ENCODE measurements at regions not wholly inside any gene's neighbourhood (a gene's known extent, or its start where the extent isn't known, plus 50 kb on each side); places are given as distances from the start of the nearest gene placed in this dataset.

DNA sequence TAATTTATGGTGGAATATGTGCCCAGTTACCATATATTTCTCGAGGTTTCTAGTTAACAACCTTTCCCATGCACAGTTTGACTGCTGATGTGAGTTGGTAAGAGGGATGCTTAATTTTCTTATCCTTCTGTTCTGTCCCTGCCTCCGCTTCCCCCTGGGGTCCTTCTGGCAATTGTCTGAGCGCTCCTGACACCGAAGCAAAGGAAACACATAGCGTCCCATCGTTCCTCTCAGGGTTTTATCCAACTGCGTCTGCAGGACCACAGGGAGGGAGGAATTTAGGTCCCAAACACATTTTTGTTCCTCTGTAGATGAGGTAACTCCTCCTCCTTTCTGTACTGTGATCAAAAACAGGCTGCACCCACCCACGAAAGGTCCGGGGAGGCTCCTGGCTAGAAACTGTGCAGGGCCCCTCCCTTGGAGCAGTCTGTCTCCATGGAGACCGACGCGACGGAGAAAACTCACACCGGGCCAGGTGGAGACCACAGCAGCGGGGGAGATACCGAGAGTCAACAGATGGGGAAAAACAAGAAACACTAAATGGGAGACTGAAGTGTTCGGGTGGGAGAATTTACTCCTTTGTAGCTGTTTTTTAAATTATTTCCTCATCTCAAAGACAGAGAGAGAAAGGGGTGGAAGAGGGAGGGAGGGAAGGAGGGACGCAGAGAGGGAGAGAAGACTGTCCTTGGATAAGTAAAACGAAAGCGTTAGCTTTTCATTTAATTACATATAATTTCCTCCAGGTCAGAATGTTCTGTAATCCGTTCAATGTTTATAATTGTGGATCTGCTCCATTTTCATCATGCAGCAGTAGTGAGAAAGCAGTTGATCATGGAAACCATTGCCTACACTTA, 191.8 kb upstream of the NBEA start:
- H3K9me3 Mint-ChIP-seq = peaks cover 6% of the 10 kb centered on the region
- no peak for ATAC-seq
- H3K27ac Mint-ChIP-seq = no peak overlapping the region
- H3K36me3 Mint-ChIP-seq = no peaks in the 10 kb centered on the region
- H3K4me1 Mint-ChIP-seq (ENCODE audit: low read depth in 2 of 2) = no peaks in the 10 kb centered on the region
- DNase-seq (ENCODE audit: low spot score) = no peak
- H3K4me3 Mint-ChIP-seq = no peak overlapping the region
- H3K27me3 Mint-ChIP-seq = no peaks in the 10 kb centered on the region

DNA sequence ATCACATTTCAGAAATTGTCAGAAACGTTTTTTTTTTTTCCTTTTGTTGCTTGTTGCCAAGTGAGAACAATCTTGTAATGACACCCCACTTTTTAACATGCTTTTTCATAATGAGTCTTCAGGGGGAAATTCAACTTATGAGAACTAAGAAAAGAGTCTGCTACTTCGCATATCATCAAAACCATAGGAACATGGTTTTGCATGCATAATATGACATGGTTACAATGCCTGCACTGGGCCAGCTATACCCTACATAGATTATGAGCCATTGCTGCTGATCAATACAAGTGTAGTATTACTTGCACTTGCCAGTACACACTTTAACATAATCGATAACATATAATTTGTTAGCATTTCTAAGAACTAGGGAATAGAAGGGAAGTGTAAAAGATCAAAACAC, 191.0 kb upstream of the NBEA start:
- H3K36me3 Mint-ChIP-seq = no peaks in the 10 kb centered on the region
- DNase-seq (ENCODE audit: low spot score) (no peak), ATAC-seq (no peak)
- no peaks in the 10 kb centered on the region for H3K4me1 Mint-ChIP-seq (ENCODE audit: low read depth in 2 of 2)
- H3K27ac Mint-ChIP-seq = no peak overlapping the region
- H3K9me3 Mint-ChIP-seq = peaks cover 3% of the 10 kb centered on the region
- no peak overlapping the region for H3K4me3 Mint-ChIP-seq
- no peaks in the 10 kb centered on the region for H3K27me3 Mint-ChIP-seq

DNA sequence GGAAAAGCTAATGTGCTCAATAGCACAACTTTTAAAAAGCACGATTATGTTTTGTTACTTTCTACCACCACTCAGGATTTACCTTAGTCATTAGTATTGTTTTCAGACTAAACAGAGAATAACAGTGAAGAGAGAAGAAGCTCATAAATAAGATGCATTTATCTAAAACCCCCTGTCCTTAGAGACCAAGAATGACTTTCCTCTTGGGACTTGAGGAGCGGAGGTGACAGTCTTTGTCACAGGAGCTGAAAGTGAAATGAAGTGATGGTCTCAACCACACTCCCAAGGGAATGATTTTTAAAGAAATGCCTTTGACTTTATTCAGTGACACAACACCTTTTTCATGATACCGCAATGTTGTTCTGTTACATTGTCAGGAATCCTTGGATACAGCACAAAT, 190.6 kb upstream of the NBEA start:
- Mint-ChIP-seq H3K4me1 (ENCODE audit: low read depth in 2 of 2) (no peaks in the 10 kb centered on the region), H3K36me3 (no peaks in the 10 kb centered on the region), H3K27ac (no peak overlapping the region), H3K9me3 (peaks cover 3% of the 10 kb centered on the region), H3K27me3 (no peaks in the 10 kb centered on the region), H3K4me3 (no peak overlapping the region)
- no peak for DNase-seq (ENCODE audit: low spot score)
- ATAC-seq = no peak

DNA sequence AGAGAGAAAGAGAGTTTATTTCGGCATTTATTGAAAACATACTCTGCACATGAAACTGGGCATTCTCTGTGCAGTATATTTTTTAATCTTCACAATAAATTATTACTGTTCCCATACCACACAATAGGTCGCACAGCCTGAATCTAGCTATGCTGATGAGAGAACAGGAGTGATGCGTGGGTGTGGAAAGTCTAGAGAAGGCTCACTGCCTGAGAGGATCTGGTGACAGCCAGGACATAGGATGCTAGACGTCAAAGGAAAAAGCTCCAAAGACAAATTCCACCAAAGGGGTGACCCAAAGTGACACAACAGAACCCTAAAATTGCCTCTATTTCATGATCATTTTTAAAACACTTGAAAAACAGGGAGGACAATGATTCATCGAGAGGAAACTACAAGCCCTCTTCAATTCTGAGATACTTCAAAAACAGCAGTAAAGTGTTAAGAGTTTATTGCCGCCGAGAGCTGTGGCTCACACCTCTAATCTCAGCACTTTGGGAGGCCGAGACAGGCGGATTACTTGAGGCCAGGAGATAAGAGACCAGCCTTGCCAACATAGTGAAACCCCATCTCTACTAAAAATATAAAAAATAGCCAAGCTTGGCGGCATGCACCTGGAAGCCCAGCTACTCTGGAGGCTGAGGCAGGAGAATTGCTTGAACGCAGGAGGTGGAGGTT, 189.6 kb upstream of the NBEA start:
- H3K27ac Mint-ChIP-seq = no peak overlapping the region
- H3K9me3 Mint-ChIP-seq = peaks cover 3% of the 10 kb centered on the region

DNA sequence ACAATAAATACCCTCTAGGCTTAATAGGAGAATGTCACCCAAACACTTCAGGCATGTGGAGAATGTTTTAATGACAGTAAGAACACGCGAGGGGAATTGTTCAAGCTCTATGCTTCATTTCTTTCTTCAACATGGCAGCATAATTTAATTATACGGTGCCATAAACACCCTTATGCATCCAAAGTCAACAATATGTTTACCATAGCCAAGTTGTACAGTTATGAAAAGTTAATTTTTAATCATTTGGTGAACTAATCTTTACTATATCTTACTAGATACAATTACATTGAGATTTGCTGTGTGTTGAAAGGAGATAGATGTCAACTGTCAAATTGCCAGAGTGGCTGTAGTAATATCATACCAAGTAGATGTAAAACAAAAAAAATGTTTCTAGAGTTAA, 185.9 kb upstream of the NBEA start:
- H3K9me3 Mint-ChIP-seq = peaks cover 11% of the 10 kb centered on the region
- no peaks in the 10 kb centered on the region for H3K36me3 Mint-ChIP-seq
- no peak for ATAC-seq
- H3K27me3 Mint-ChIP-seq = no peaks in the 10 kb centered on the region
- no peak for DNase-seq (ENCODE audit: low spot score)
- no peak overlapping the region for H3K27ac Mint-ChIP-seq
- H3K4me3 Mint-ChIP-seq = no peak overlapping the region
- H3K4me1 Mint-ChIP-seq (ENCODE audit: low read depth in 2 of 2) = no peaks in the 10 kb centered on the region

More for the DNA sequence above, 189.6 kb upstream of the NBEA start:
- Mint-ChIP-seq H3K4me3 (no peak overlapping the region), H3K4me1 (ENCODE audit: low read depth in 2 of 2) (no peaks in the 10 kb centered on the region), H3K27me3 (no peaks in the 10 kb centered on the region), H3K36me3 (no peaks in the 10 kb centered on the region)
- ATAC-seq (no peak), DNase-seq (ENCODE audit: low spot score) (no peak)

DNA sequence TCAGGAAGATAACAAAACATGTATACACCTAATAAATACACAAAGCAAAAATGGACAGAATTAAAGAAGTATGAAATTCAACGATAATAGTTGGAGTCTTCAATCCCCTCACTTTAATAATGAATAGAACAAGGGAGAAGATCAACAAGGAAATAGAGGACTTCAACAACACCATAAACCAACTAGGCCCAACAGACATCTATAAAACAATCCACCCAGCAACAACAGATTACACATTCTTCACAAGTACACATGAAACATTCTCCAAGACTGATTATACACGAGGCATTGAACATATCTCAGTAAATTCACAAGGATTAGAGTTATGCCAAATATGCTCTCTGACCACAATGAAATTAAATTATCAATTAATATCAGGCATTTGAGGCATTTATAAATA, 185.5 kb upstream of the NBEA start:
- no peak for DNase-seq (ENCODE audit: low spot score)
- Mint-ChIP-seq H3K27ac (no peak overlapping the region), H3K36me3 (no peaks in the 10 kb centered on the region), H3K9me3 (peaks cover 9% of the 10 kb centered on the region), H3K27me3 (no peaks in the 10 kb centered on the region), H3K4me3 (no peak overlapping the region), H3K4me1 (ENCODE audit: low read depth in 2 of 2) (no peaks in the 10 kb centered on the region)
- ATAC-seq = no peak

DNA sequence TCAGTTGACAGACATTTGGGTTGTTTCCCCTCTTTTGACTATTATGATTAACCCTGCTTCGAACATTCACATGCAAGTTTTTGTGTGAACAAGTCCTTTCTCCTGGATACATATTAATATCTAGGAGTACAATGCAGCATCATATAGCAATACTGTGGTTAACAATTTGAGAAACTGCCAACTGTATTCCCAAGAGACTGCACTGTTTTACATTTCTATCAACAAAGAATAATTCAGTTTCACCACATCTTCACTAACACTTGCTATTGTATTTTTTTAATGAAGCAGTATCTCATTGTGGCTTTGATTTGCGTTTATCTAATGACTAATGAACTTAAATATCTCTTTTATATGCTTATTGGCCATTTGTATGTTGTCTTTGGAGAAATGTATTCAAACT, 184.6 kb upstream of the NBEA start:
- H3K9me3 Mint-ChIP-seq = peaks cover 9% of the 10 kb centered on the region
- H3K4me3 Mint-ChIP-seq = no peak overlapping the region
- H3K4me1 Mint-ChIP-seq (ENCODE audit: low read depth in 2 of 2) = no peaks in the 10 kb centered on the region
- ATAC-seq (no peak), DNase-seq (ENCODE audit: low spot score) (no peak)
- no peaks in the 10 kb centered on the region for H3K27me3 Mint-ChIP-seq
- H3K36me3 Mint-ChIP-seq = no peaks in the 10 kb centered on the region
- H3K27ac Mint-ChIP-seq = no peak overlapping the region

DNA sequence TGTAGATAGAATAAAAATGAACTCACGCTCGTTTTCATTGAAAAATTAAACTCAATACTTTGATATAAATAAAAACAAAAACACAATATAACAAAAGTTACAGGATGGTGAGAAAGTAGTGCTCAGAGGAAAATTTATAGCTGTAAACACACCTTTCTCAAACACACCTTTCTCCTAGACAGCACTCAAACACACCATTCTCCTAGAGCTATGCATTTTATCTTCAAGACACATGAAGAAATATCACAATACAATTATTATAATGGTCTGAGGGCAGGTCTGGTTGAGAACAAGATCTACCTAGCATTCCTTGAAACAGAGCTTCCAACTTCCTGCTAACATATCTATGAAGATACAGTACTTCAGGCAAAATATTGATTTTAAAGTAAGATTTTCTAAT, 183.4 kb upstream of the NBEA start:
- H3K27me3 Mint-ChIP-seq = no peaks in the 10 kb centered on the region
- peaks cover 9% of the 10 kb centered on the region for H3K9me3 Mint-ChIP-seq

DNA sequence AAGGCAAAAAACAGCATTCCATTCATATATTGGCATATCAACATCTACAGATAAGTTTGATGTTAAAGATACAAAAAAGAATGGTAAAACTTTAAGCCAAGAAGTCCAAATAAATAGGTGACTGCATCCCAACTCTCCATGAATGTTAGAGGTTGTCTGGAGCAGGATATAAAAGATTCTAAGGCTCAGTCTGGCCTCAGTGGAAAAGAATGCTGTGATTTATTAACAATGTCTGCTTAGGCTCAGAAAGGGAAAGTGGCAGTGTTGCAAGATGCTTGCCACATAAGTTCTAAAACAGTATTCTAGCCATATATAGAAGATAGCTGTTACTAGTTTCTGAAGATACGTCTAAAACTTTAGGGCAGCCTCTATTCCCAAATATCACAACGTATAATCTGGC, 179.8 kb upstream of the NBEA start:
- Mint-ChIP-seq H3K27me3 (no peaks in the 10 kb centered on the region), H3K4me1 (ENCODE audit: low read depth in 2 of 2) (no peaks in the 10 kb centered on the region), H3K4me3 (no peak overlapping the region), H3K9me3 (peaks cover 9% of the 10 kb centered on the region), H3K27ac (no peak overlapping the region), H3K36me3 (no peaks in the 10 kb centered on the region)
- ATAC-seq (no peak), DNase-seq (ENCODE audit: low spot score) (no peak)

More for the DNA sequence above, 183.4 kb upstream of the NBEA start:
- no peak for ATAC-seq
- Mint-ChIP-seq H3K36me3 (no peaks in the 10 kb centered on the region), H3K27ac (no peak overlapping the region), H3K4me3 (no peak overlapping the region), H3K4me1 (ENCODE audit: low read depth in 2 of 2) (no peaks in the 10 kb centered on the region)
- DNase-seq (ENCODE audit: low spot score) = no peak

DNA sequence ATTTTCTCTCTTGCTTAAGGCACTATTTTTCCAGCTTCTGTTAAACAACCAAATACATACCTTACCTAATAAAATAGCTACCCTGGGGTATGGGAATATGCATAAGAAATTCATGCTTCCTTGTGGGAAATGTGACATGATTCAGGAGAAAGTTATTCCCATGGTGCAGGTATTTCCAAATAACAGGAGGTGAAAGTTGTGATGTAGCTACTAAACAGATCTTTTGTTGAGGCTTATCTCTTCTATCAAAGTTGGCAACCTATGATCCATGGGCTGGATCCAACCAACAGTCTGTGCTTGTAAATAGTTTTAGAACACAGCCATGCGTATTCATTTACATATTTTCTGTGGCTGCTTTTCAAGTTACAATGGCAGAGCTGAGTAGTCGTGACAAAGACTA, 177.8 kb upstream of the NBEA start:
- no peak overlapping the region for H3K4me3 Mint-ChIP-seq
- H3K27ac Mint-ChIP-seq = no peak overlapping the region
- peaks cover 11% of the 10 kb centered on the region for H3K9me3 Mint-ChIP-seq

DNA sequence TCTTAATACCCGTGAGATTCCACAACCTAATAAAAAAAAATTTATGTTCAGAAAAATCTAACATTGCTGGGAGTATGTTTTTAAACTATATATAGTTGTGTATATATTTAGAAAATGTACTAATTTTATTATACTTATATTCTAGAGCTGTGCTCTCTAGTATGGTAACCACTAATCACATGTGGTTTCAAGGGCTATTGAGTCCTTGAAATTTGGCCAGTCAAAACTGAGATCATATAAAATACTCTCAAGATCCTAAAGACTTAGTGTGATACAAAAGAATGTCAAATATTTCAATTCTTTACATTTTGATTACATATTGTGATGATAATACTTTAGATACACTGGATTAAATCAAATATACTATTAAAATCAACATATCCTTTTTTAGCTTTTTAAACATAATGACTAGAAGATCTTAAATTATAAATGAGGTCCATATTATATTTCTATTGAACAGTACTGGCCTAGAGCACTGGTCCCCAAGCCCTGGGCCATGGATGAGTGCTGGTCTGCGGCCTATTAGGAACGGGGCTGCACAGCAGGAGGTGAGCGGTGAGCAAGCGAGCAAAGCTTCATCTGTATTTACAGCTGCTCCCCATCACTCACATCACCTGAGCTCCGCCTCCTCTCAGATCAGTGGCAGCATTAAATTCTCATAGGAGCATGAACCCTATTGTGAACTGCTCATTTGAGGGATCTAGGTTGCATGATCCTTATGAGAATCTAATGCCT, 176.5 kb upstream of the NBEA start:
- H3K9me3 Mint-ChIP-seq = peaks cover 4% of the 10 kb centered on the region
- no peaks in the 10 kb centered on the region for H3K27me3 Mint-ChIP-seq
- no peak for DNase-seq (ENCODE audit: low spot score)
- H3K27ac Mint-ChIP-seq = no peak overlapping the region
- no peaks in the 10 kb centered on the region for H3K4me1 Mint-ChIP-seq (ENCODE audit: low read depth in 2 of 2)
- H3K4me3 Mint-ChIP-seq = no peak overlapping the region
- no peaks in the 10 kb centered on the region for H3K36me3 Mint-ChIP-seq
- no peak for ATAC-seq

More for the DNA sequence above, 177.8 kb upstream of the NBEA start:
- Mint-ChIP-seq H3K36me3 (no peaks in the 10 kb centered on the region), H3K27me3 (no peaks in the 10 kb centered on the region), H3K4me1 (ENCODE audit: low read depth in 2 of 2) (no peaks in the 10 kb centered on the region)
- DNase-seq (ENCODE audit: low spot score) (no peak), ATAC-seq (no peak)

DNA sequence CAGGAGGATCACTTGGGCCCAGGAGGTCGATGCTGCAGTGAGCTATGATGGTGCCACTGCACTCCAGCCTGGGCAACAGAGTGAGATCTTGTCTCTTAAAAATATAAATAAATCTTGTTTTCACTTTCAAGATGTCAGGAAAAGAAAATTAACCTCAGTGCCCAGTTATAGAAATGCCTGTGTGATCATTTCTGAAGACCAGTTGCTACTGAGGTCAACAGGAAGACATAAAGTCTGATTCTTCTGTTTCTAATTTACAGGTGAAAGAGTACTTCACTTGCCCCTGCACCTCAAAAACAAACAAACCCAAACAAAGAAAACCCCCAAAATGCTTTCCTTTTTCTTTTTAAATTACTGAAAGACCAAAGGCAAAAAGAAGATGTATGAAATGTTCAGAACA, 174.3 kb upstream of the NBEA start:
- Mint-ChIP-seq H3K4me3 (no peak overlapping the region), H3K36me3 (no peaks in the 10 kb centered on the region), H3K27me3 (no peaks in the 10 kb centered on the region), H3K4me1 (ENCODE audit: low read depth in 2 of 2) (no peaks in the 10 kb centered on the region), H3K27ac (no peak overlapping the region), H3K9me3 (peaks cover 8% of the 10 kb centered on the region)
- no peak for ATAC-seq
- DNase-seq (ENCODE audit: low spot score) = no peak

DNA sequence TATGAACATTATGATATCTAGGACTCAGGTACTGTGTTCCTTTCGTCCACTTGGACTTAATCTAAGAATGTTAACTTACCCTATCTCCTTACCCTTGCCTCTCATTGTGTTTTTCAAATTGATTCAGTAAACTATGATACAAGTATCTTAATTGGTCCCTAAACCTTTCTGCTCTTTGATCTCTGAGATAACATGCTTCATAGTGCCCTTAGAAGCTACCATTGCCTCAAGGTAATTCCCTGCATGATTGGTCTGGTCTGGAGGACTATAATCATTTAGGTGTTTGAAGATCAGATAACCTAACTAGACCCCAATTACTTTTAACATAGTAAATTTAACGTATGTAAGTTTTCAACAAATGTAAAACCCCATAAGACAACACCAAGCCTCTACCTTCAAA, 169.9 kb upstream of the NBEA start:
- DNase-seq (ENCODE audit: low spot score) = no peak
- Mint-ChIP-seq H3K4me1 (ENCODE audit: low read depth in 2 of 2) (no peaks in the 10 kb centered on the region), H3K9me3 (peaks cover 17% of the 10 kb centered on the region), H3K27ac (no peak overlapping the region), H3K4me3 (no peak overlapping the region), H3K36me3 (no peaks in the 10 kb centered on the region), H3K27me3 (no peaks in the 10 kb centered on the region)
- no peak for ATAC-seq

DNA sequence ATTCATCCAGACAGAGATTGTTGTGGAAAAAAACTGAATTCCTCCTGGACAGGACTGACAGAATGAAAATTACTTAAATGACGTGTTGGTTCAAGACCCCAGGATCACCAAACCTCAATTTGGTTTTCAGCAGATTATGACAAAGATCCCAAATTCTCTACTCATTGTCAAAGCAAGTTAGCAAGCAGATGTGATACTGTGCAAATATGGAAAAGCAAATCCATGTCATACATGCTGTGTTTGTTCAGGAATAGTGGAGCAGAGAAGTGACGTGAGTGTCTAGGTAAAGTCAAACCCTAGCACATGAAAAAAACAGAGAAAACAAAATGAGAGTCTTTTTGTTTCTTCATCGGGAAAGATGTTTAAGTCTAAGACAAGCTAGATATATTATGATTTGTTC, 169.2 kb upstream of the NBEA start:
- Mint-ChIP-seq H3K27ac (no peak overlapping the region), H3K36me3 (no peaks in the 10 kb centered on the region), H3K27me3 (no peaks in the 10 kb centered on the region), H3K4me3 (no peak overlapping the region), H3K9me3 (peaks cover 17% of the 10 kb centered on the region), H3K4me1 (ENCODE audit: low read depth in 2 of 2) (no peaks in the 10 kb centered on the region)
- no peak for ATAC-seq
- no peak for DNase-seq (ENCODE audit: low spot score)
